ENCODE measurements at regions not wholly inside any gene's neighbourhood (a gene's known extent, or its start where the extent isn't known, plus 50 kb on each side); places are given as distances from the start of the nearest gene placed in this dataset.

DNA sequence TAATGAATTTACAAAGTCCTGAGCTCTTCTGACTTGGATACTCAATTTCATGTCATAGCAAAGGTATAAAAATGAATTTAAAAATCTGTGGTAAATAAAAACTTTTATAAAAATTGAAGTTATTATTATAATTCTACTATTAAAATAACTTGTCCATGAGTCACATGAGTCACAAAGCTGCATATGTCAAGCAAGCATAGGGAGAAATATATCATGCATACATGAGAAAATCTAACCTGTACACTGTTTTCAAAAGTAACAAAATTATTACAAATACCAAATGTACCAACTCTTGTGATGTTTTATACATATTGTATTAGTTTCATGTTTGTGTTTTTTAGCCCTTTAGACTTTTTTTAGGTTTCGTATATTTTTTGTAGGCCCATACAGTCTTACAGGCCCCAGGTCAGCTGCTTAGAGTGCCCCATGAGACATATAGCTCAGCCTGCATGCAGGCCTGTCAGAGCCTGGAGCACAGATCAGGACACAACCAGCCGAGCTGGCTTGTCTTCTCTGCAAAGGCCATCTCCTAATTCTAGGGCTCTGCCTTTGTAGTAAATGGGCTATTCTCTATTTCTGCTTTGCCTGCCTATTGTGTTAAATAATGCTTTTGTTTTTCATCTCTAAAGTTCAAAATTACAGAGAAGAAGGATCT is 818.7 kb upstream of the TENM3 start:
- DNase-seq = no peak

- DNase-seq = no peak
These were observed 816.1 kb upstream of the TENM3 start for GRCh38 chr4:181427076-181427475.

GRCh38 chr4:181431006-181431405 is 812.2 kb upstream of the TENM3 start:
- peak; percentile 12 for DNase-seq

- peak; percentile 58 for DNase-seq
These were observed 811.5 kb upstream of the TENM3 start for GRCh38 chr4:181431661-181432060.

DNA sequence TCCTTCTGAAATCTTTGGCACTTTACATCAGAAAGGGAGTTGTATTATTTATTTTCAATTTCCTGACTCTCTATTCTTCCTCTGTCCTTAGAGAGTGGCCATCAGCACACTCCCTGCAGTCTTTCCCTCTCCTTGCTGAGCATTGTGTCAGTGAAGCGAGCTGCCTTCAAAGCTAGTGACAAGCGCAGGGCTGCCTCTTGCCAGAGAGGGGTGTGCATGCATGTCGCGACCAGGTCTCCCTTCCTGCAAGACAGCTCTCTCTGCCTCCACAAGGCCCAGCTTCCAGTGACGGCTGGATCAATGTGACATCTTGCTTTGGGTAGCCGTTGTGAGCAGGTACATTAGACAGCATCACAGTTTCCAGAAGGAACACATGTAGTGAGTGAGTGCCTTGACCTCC is 810.9 kb upstream of the TENM3 start:
- peak; percentile 76 for DNase-seq

DNA sequence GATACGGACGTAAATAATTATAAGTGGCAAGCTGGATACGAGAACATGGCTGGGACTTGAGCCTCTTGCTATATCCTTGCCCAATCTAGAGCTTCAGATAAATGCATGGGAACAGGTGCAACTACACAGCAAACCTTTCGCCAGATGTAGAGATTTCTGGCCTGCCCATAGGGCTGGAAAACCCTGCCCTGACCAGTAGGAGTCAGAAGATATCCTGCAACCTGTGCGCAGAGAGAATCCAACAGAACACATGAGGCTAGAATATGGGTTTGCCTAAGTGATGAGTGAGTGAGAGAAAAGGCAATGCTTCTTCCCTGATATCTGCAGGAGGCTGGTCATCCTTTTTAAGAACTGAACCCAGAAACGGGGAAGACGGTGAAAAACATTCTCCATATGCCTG is 805.3 kb upstream of the TENM3 start:
- DNase-seq = no peak

DNA sequence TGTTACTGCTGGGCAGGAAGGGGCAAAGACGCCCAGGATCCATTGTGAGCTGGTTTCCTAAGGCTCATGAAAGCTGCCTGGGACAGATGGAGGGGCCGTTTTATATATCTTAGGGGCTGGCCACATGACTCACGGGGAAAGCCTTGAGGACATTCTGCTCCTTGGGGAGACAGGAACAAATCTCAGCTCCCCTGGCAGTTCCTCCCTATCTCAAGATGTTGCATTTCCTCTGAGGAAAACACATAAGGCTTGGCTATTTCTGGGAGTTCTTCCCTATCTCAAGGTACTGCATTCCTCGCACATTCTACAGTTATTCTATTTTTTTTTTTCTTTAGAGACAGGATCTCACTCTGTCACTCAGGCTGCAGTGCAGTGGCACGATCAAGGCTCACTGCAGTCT is 804.6 kb upstream of the TENM3 start:
- no peak for DNase-seq

DNA sequence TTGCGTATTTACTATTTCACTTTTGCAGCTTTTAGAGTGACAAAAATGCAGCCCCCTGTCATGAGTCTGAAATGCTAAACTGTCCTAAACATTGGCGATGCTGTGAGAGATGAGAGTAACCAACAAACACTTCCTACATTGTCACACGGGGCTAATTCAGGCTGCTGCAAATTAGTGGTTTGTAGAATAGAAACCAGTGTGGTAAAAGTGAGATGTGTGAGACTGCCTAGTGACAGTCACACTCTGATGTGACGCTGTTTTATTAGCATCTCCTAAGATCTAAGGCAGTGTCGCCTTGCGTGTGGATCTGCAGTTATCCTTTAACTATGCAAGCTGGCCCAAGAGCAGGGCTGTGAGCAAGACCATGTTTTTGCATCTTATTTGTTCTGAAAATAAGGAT is 800.2 kb upstream of the TENM3 start:
- no peak for DNase-seq

GRCh38 chr4:181465826-181466225 is 777.4 kb upstream of the TENM3 start:
- no peak for DNase-seq

DNA sequence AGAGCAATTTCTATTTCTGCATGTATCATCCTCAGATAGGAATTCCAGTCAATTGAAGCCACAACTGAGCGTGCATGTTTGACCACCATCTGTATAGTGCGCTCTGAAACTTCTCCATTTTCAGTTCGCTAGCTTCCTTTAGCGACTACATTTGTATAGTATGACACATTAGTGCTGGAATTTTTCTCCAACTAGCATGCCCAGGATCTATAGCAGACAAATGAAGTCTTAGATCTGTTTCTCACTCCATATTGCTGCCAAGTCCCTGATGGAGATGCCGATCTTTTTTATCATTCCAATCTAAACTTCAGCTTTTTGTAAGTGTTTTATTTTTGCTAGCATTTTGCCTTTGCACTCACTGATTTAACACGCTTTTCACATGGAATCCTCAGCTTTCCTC is 774.8 kb upstream of the TENM3 start:
- DNase-seq = no peak

DNA sequence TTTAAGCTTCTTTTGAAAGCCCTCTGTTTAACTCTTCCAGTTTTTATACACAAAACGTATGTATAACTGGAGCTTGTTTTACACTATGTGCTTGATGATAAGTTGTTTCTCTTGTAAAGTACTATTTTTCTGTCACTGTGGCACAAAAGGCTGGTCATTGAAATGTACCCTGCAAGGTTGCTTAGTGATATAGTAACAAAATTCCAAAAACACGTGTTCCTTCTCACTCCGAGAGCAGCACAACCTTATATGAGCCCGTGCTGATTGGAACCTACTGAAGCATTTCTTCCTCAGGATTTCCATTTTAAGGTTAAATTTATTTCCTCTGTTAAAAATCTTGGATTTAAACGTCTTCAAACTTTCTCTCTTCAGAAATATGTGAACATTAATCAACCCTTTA is 772.9 kb upstream of the TENM3 start:
- DNase-seq = no peak

GRCh38 chr4:181475359-181475758 is 767.8 kb upstream of the TENM3 start:
- DNase-seq = peak; percentile 42

GRCh38 chr4:181475781-181476507 is 767.3 kb upstream of the TENM3 start:
- peak; percentile 67 for DNase-seq

DNA sequence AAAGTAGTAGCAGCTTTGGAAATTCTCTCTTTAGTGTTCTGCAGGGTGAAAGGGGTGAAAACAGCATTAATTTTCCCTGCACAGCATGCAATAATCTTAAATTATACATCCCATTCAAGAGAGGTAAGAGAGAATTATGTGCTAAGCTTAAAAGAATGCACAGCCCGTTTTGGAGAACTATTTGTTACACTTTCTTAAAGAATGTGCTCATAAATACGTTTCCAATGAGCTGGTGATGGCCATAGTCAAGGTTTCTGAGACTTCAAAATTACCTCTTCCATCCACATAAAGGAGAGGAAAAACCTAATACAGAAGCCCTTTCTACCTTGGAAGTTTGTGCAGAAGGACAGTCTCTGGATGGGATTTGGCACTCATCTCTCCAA is 766.7 kb upstream of the TENM3 start:
- no peak for DNase-seq

DNA sequence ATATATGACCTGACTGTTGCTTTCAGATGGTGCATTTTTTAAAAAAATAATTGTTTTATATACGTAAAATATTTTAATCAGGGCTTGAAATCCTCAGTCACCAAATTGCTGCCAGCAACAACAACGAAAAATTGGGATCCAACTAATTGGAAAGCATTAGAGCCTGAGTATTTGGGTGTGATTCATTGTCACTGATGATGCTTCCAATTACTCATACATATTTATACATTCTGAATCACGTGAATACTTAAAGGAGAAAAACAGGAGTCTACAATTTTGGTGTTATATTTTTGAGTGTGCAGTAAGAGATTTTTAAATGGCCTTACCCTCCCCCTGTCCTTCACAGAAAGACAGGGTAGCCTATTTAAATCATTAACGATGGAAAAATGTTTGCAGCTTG is 765.6 kb upstream of the TENM3 start:
- DNase-seq = no peak

DNA sequence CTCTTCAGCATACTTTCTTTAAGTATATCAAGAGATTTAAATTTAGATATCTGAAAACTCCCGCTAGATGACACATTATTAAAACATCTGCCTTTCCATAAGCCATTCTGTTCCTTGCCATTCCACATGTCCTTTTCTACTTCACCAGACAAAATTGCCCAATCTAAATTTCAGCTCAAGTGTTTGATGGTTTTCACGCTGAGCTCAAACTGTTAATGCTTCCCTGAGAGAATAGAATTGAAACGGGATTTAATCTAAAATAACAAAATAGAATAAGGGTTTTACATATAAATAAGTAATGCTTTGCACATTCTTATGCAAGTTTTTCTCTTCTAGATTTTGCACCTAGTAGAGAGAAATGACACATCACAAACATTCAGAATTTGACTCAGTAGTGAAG is 764.5 kb upstream of the TENM3 start:
- DNase-seq = no peak

DNA sequence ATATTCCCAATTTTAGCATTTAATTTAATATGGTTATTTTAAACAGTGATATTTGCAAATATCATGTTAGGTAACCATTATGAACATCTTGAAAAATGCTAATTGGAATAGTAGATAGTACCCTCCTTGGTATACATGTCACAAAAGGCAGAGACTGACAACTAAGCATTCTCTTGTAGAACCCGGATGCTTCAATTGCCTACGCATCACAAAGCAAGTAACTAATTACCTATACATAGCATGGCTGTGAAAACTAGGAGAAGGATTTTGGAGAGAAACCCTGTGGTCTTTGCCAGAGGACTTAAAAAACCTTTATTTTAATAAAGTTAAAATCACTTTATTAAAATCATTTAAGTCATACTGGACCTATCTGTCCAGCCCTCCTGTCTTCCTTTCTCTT is 764.1 kb upstream of the TENM3 start:
- no peak for DNase-seq

GRCh38 chr4:181484396-181484795 is 758.8 kb upstream of the TENM3 start:
- DNase-seq = no peak

- DNase-seq = no peak
These were observed 754.3 kb upstream of the TENM3 start for GRCh38 chr4:181488926-181489325.

- DNase-seq = no peak
These were observed 745.1 kb upstream of the TENM3 start for GRCh38 chr4:181498148-181498547.

GRCh38 chr4:181502611-181503010 is 740.6 kb upstream of the TENM3 start:
- no peak for DNase-seq

DNA sequence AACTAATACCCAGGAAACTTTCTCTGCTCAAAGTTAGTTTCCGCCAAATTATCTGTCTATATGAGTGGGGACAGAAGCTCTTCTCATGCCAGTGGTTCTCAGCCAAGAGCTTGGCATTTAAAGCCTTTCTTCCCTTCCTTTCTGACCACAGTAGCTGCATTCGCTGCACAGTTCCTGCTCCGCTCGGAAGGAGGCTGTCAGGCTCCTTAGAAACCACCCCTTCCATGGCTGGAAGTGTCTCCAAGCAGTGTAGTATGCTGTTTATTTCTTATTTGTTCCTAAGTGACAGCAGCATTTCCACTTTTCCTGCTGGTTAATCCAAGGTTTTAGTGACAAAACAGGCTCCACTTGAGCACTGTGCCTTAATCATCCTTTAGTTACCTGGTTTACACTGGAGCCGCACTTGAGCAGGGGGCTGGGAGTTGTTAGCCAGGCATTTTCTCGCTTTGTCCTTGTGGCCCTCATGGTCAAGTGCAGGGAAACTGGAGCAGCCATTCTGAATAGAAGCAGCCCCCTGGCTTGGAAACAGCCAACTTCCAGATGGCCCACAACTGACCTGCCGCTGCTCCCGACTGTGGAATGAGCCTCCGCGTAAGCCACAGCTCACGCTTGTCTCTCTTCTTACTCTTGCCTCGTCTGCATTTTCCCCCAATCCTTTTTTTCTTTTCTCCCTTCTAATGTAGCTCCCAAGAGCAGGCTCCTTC is 739.4 kb upstream of the TENM3 start:
- DNase-seq = peak; percentile 75

DNA sequence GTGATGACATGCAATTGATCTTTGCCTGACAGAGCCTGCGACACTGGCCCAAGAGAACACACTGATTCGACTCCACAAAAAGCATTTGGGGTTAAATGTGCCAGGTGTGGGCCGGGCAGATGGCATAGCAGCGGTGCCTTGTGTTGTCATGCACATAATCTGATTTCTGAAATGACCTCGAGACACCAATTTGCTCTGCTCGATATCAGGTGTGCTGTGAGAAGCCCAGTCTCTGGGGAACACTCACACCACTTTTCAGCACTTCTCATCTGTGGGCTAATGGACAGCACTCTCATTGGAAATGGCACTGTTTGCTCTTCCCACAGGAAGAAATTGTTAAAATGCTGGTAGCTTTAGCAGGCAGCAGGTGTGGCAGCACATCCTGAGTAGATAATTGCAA is 738.3 kb upstream of the TENM3 start:
- peak; percentile 83 for DNase-seq

DNA sequence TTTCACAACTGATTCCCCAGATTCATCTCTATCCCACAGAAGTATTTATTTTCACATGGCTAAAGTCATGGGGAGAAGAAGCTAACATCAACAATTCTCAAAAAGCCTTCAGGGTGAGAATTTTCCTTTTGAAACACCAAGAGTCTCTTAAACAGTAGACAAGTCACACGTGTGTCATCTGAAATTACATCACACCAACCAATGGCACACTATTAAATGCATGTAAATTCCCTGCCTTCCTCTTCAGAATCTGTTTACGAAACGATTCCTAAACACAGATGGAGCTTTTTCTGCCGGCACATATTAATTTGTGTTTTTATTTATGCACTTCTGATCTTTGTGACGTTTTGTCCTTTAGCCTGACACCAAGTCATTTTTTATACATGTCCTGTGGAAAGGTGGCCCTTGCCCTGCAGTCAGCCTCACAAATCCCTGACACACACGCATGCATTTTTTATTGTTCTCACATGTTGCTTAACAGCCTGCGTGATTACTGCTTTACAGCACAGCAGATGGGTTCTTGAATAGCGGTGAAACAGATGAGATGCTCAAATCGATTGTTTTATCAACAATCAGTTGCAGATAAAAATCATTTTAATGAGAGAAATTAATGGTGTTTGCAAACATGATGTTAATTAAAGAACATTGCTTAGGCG is 735.9 kb upstream of the TENM3 start:
- peak; percentile 86 for DNase-seq
